Stimulated activated naive CD8-positive, alpha-beta T cell treated with anti-CD3 and anti-CD28 coated beads, Interleukin-15, amount 100 ng/mL, for 72 hours (primary cell): ENCODE measurements at regions not wholly inside any gene's neighbourhood (a gene's known extent, or its start where the extent isn't known, plus 50 kb on each side); places are given as distances from the start of the nearest gene placed in this dataset.

ENCODE experiments used
- ATAC-seq: fragments of 150-1000 bp; cut with Tn5 transposase; 2 replicates; pipeline ENCODE4 v1.10.0; 2021; ENCODE audit warnings: mild to moderate bottlenecking, moderate library complexity
- DNase-seq, 2 donors: peaks; one replicate each; pipeline ENCODE4 v3.0.0; 2021 to 2022
- H3K27ac Mint-ChIP-seq, 2 donors: one replicate each; pipeline ENCODE4 v1.8.0; 2022; ENCODE audit warnings: mild to moderate bottlenecking in 2 of 2, mixed read lengths in 2 of 2, moderate library complexity in 2 of 2
- H3K27me3 Mint-ChIP-seq: one replicate; pipeline ENCODE4 v1.8.0; 2022; ENCODE audit warnings: mixed read lengths
- H3K4me1 Mint-ChIP-seq: one replicate; pipeline ENCODE4 v1.8.0; 2022; ENCODE audit warnings: mild to moderate bottlenecking, mixed read lengths
- H3K4me3 Mint-ChIP-seq, 2 donors: one replicate each; pipeline ENCODE4 v1.8.0; 2022; ENCODE audit warnings: mild to moderate bottlenecking in 2 of 2, mixed read lengths in 2 of 2, moderate library complexity in 1 of 2
- H3K9me3 Mint-ChIP-seq, 2 donors: one replicate each; pipeline ENCODE4 v1.8.0; 2022; ENCODE audit warnings: mixed read lengths in 2 of 2

DNA sequence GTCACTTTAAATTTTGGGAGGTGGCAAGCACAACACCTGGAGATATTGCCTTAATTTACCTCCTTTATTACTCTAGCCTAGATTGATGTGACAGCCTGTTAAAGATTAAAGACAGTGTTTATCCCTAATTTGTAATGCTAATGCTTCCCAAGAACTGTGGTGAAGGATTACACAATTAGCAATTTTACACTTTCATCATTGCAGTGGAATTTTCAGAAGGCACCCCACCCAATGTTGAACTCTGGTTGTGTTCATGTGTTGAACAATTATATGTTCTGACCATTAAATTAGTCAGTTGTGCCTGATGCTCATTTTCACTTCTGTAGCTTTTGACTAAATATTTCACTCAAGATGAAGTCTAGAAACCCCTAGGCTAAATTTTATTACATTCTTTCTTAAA lies 317.1 kb upstream of the CWC22 start:
- no peaks in the 10 kb centered on the region for H3K27me3 Mint-ChIP-seq

DNA sequence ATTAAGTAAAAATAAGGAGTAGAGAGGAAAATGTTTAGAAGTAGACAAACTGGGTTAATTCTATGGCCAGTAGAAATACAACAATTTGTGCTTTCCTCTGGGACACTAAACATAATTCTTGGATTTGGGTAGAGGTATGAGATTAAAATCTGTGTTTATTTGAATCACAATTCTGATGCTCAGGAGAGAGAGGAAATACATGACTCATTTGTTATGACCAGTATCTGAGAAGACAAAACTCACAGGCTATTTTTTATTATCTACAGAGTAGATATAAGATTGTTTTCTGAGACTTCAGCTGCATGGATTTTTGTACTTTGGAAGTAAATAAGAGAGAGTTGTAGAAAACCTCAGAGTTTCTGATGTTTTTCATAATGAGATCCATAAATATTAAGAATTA lies 315.7 kb upstream of the CWC22 start:
- no peak for ATAC-seq
- H3K4me1 Mint-ChIP-seq, result no peaks in the 10 kb centered on the region
- no peaks in the 10 kb centered on the region for H3K27me3 Mint-ChIP-seq
- H3K9me3 Mint-ChIP-seq, result peaks cover 0 to 5% of the 10 kb centered on the region in 2 donors
- no peak overlapping the region for H3K27ac Mint-ChIP-seq
- DNase-seq, result no peak
- no peak overlapping the region for H3K4me3 Mint-ChIP-seq

More for the DNA sequence above, 317.1 kb upstream of the CWC22 start:
- H3K27ac Mint-ChIP-seq, result no peak overlapping the region
- DNase-seq (no peak), ATAC-seq (no peak)
- H3K4me1 Mint-ChIP-seq, result no peaks in the 10 kb centered on the region
- peaks cover 0 to 5% of the 10 kb centered on the region in 2 donors for H3K9me3 Mint-ChIP-seq
- H3K4me3 Mint-ChIP-seq, result no peak overlapping the region

DNA sequence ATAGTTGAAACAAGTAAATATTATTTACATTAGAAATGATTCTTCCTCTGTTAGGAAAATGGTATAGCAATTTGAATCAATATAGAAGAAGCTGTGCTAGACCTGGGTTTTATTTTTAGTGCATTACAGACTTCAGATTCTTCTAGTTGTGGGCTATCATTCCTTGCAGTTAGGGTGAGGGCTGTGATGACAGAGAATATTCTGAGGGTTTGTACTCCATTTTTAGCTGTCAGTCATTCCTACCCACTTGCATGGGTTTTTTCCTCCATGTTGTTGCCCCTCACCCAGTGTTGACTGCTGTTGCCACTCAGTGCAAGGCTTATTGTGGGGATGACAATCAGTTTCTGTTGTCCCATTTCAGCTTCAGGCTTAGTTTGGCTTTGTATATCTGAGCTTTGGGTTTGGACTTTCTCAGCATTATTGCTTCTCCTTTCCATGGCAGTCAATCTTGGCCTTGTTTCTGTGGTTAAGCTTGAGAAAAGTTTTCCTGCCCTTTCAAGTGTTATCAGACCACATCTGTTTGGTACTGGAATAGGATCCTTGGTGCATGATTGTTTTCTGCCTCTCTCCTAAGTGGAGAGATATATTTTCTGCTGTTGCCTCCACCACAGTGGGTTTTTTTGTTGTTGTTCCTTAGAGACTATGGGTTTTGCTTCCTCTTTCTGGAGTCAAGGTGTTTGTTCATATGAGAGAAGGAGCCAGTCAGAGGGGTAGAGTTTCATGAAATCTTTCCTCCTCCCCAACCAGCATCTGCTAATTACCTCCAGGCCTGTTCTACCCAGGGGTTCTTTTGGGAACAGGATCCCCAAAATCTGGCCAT lies 312.7 kb upstream of the CWC22 start:
- no peak for DNase-seq

DNA sequence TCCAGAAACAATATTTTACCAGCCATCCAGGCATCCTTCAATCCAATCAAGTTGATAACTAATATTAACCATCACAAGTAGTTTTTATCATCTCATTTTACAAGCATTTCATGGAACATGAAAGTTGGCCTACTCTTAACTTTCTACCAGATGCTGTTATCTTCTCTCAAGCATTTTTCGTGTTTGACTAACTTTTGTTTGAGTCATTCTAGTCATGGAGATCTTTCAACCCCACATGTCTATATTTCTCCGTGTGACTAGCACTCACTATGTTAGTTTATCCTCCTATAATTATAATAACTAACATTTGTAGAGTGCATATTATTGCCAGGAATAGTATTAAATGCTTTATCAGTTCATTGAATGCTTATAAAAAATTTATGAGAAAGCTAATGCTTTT lies 307.0 kb upstream of the CWC22 start:
- no peaks in the 10 kb centered on the region for H3K4me1 Mint-ChIP-seq
- DNase-seq (no peak), ATAC-seq (no peak)
- H3K27ac Mint-ChIP-seq, result no peak overlapping the region
- H3K9me3 Mint-ChIP-seq, result no peaks in the 10 kb centered on the region
- H3K4me3 Mint-ChIP-seq, result no peak overlapping the region
- H3K27me3 Mint-ChIP-seq, result no peaks in the 10 kb centered on the region

More for the DNA sequence above, 312.7 kb upstream of the CWC22 start:
- no peak overlapping the region for H3K4me3 Mint-ChIP-seq
- no peak overlapping the region for H3K27ac Mint-ChIP-seq
- H3K27me3 Mint-ChIP-seq, result no peaks in the 10 kb centered on the region
- ATAC-seq, result no peak
- no peaks in the 10 kb centered on the region for H3K4me1 Mint-ChIP-seq
- peaks cover 0 to 5% of the 10 kb centered on the region in 2 donors for H3K9me3 Mint-ChIP-seq

DNA sequence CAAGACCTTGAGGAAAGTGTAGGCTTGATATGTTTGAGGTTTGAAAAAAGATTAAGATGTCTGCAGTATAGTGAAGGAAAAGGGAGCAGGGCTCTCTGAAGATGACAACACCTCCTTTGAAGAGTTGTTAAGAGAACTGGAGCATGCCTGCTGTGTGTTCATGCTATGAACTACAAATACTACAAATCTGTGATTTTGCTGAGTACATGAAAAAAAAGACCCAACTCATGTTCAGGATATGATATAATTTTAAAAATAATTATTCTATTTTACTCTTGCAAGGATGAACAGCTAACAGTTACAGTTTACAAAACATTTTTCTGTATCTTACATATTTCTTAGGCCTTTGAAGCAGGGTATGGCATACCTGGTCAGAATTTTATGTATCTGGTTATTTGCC lies 305.4 kb upstream of the CWC22 start:
- Mint-ChIP-seq H3K27ac (no peak overlapping the region), H3K27me3 (no peaks in the 10 kb centered on the region), H3K9me3 (no peaks in the 10 kb centered on the region), H3K4me3 (no peak overlapping the region), H3K4me1 (no peaks in the 10 kb centered on the region)
- DNase-seq (no peak), ATAC-seq (no peak)

DNA sequence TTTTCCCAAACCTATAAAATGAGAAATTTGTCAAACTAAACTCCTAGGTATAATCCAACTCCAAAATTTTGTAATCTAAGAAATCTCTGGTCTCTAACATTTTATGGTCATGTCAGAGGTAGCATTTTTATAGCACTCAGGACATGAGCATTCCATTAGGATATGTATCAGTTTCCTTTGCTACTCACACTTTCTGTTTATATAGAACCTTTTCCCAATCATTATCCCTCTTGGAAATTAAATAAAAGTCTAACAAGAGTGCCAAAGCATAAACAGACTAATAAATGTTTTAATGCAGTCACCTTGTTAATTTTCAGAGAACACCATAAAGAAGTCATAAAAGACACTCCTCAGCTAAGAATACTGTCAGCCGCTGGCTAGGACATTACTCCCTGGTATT lies 300.0 kb upstream of the CWC22 start:
- DNase-seq (no peak), ATAC-seq (no peak)
- Mint-ChIP-seq H3K9me3 (no peaks in the 10 kb centered on the region), H3K27ac (no peak overlapping the region), H3K4me1 (no peaks in the 10 kb centered on the region), H3K27me3 (no peaks in the 10 kb centered on the region), H3K4me3 (no peak overlapping the region)

DNA sequence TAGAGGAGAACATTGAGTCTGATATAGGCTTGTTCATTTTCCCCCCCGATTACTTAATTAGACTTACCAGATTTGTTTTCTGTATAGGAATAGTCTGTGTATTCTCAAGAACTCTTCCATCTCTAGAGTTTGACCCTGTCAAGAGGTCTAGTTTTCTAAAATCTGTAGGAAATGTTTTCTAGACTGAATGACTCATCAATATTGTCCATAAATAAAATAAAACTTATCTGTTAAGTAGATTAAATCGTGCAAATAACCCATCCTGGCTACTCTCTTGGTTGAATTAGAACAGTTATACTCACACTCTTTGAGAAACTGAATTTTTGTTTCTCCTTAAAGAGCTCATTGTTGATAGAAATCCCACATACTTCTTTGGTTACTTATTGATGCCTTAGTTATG lies 299.2 kb upstream of the CWC22 start:
- no peaks in the 10 kb centered on the region for H3K27me3 Mint-ChIP-seq
- H3K4me1 Mint-ChIP-seq, result no peaks in the 10 kb centered on the region
- DNase-seq (no peak), ATAC-seq (no peak)
- no peak overlapping the region for H3K27ac Mint-ChIP-seq
- H3K4me3 Mint-ChIP-seq, result no peak overlapping the region
- peaks cover 4 to 7% of the 10 kb centered on the region in 2 donors for H3K9me3 Mint-ChIP-seq

DNA sequence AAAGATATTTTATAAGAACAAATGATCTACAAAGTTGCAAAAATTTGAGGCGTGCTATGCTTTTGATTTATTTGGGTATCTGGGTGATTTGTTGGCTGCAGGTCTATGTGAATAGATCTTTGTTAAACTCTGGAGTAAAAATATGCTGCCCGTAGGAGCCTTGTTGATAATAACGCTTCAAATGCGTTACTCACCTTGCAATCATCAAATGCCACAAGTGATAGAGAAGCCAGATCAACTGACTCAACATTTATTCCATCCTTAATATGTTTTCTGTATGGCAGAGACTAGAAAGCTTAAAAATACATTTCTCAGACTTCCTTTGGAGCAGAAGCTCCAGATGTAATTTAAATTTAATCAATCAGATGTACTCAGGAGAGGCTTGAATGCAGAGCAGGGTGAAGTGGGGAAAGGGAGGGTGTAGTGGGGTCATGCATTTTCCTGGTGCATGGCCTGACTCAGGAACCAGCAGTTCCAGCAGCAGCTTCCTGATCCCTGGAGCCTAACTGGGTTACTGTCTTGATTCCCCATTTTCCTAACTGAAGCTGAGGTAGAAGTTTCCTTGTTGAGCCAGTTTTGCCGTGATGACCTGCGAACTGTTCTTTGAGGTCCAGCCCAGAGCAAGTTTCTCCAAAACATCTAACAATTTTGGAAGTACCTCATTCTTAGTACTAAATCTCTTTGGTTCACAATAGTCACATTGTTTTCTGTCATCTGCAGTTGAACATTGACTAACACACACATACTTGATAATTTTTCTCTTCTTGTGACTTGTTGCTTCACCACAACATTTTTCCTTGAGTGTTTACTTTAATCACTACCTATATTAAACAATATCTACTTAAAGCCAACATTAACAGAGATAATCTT lies 284.7 kb upstream of the CWC22 start:
- DNase-seq, result no peak
- ATAC-seq, result no peak

DNA sequence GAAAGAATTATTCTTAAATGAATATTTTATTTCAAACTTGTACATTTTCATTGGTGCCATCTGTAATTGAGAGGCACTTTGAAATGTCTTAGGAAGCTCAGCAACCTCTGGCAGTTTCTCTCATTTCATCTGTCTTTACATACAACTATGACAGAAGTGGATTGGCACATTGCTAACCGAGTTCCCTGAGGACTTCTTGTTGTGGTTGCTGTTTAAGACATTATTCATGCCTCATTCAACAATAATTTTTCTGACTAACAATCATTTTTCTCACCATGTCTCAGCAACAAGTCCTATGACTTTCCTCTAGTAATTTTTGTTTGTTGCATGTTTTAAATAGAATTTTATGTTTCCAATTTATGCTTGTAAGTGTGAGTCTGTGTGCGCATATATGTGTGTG lies 284.0 kb upstream of the CWC22 start:
- Mint-ChIP-seq H3K4me3 (no peak overlapping the region), H3K27ac (no peak overlapping the region), H3K27me3 (no peaks in the 10 kb centered on the region), H3K4me1 (no peaks in the 10 kb centered on the region), H3K9me3 (peaks cover 0 to 5% of the 10 kb centered on the region in 2 donors)
- no peak for ATAC-seq
- no peak for DNase-seq

More for the DNA sequence above, 284.7 kb upstream of the CWC22 start:
- no peaks in the 10 kb centered on the region for H3K27me3 Mint-ChIP-seq
- H3K4me3 Mint-ChIP-seq, result no peak overlapping the region
- H3K27ac Mint-ChIP-seq, result no peak overlapping the region
- no peaks in the 10 kb centered on the region for H3K4me1 Mint-ChIP-seq
- H3K9me3 Mint-ChIP-seq, result peaks cover 0 to 5% of the 10 kb centered on the region in 2 donors

DNA sequence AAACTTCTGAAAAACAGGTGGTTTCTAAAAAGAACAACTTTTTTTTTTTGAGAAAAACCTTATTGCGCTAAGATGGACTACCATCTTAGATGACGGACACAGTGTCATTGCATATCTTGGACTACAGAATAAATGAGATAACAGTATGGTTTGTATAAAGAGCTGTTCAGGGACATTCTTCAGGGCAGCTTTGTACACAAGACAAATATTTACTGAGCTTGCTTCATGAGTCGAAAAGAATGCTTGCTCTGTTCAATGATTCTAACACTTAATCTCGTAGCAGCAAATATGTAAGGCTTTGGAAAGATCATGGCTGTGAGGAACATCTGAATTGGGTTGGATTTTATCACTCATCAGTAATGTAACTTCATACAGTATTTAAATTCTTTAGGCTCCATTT lies 282.5 kb upstream of the CWC22 start:
- no peak for DNase-seq
- H3K27me3 Mint-ChIP-seq, result no peaks in the 10 kb centered on the region
- ATAC-seq, result no peak
- no peak overlapping the region for H3K27ac Mint-ChIP-seq
- H3K4me3 Mint-ChIP-seq, result no peak overlapping the region
- peaks cover 0 to 5% of the 10 kb centered on the region in 2 donors for H3K9me3 Mint-ChIP-seq
- no peaks in the 10 kb centered on the region for H3K4me1 Mint-ChIP-seq

DNA sequence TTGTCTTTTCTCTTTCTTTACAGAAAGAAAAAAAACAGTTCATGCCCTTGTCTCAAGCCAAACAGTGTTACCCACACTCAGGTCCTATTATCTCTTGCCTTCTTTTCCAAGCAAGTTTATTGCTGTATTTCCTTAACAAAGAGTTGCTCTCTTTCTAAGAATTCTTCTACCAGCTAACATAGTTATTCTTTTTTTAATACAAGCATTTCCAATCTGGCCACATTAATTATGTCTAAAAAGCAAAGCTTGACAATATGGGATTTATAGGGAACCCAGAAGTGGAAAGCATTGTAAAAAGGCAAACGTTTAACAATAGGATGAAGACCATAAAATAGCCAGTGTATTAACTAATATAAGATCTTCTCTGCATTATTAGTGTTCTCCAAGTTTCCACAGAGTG lies 272.5 kb upstream of the CWC22 start:
- no peak overlapping the region for H3K4me3 Mint-ChIP-seq
- ATAC-seq (no peak), DNase-seq (no peak)
- no peaks in the 10 kb centered on the region for H3K27me3 Mint-ChIP-seq
- H3K4me1 Mint-ChIP-seq, result no peaks in the 10 kb centered on the region
- peaks cover 0 to 7% of the 10 kb centered on the region in 2 donors for H3K9me3 Mint-ChIP-seq
- no peak overlapping the region for H3K27ac Mint-ChIP-seq

DNA sequence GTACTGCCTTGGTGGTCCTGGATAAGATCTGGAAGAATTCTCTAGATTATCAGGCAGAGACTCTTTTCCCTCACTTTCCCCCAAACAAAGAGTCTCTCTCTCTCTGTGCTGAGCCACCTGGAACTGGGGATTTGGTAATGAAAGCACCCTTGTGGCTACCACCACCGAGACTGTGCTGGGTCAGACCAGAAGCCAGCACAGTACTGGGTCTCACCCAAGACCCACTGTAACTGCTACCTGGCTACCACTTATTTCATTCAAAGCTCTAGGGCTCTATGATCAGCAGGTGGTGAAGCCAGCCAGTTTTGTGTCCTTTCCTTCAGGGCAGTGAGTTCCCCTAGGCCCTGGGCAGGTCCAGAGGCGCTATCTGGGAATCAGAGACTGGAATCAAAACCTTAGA lies 269.6 kb upstream of the CWC22 start:
- no peak overlapping the region for H3K4me3 Mint-ChIP-seq
- H3K4me1 Mint-ChIP-seq, result no peaks in the 10 kb centered on the region
- H3K27ac Mint-ChIP-seq, result no peak overlapping the region
- ATAC-seq, result no peak
- no peaks in the 10 kb centered on the region for H3K27me3 Mint-ChIP-seq
- DNase-seq, result no peak
- peaks cover 7 to 8% of the 10 kb centered on the region in 2 donors for H3K9me3 Mint-ChIP-seq

DNA sequence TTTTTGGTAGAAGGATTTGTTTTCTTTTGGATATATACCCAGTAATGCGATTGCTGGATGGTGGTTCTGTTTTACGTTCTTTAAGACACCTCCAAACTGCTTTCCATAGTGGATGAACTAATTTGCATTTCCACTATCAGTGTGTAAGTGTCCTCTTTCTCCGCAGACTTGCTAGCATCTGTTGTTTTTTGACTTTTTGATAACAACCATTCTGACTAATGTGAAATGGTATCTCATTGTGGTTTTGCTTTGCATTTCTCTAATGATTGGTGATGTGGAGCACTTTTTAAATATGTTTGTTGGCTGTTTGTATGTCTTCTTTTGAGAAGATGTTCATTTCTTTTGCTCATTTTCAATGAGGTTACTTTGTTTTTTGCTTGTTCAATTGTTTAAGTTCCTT lies 260.9 kb upstream of the CWC22 start:
- peaks cover 0 to 5% of the 10 kb centered on the region in 2 donors for H3K9me3 Mint-ChIP-seq
- DNase-seq (no peak), ATAC-seq (no peak)
- no peak overlapping the region for H3K27ac Mint-ChIP-seq
- no peaks in the 10 kb centered on the region for H3K4me1 Mint-ChIP-seq
- no peaks in the 10 kb centered on the region for H3K27me3 Mint-ChIP-seq
- H3K4me3 Mint-ChIP-seq, result no peak overlapping the region

DNA sequence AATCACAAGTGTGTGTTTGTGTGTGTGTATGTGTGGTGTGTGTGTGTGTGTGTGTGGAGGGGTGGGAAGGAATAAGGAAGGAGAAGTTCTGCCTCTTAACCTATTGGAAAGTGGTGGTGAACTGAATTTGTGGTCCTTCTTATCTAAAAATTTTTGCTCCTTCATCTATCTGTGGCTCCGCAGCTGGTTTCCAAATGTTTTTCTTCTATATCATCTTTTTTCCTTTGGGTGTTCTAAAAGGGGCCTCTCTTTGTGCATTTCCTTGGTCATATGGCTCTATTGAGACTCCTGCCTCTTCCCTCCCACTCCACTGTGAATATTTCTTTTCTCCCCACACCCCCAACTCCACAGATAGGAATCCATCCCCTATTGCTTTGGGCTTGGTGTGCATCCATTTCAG lies 254.9 kb upstream of the CWC22 start:
- no peak for ATAC-seq
- no peaks in the 10 kb centered on the region for H3K9me3 Mint-ChIP-seq
- H3K4me1 Mint-ChIP-seq, result no peaks in the 10 kb centered on the region
- no peak overlapping the region for H3K27ac Mint-ChIP-seq
- no peaks in the 10 kb centered on the region for H3K27me3 Mint-ChIP-seq
- no peak overlapping the region for H3K4me3 Mint-ChIP-seq
- no peak for DNase-seq

DNA sequence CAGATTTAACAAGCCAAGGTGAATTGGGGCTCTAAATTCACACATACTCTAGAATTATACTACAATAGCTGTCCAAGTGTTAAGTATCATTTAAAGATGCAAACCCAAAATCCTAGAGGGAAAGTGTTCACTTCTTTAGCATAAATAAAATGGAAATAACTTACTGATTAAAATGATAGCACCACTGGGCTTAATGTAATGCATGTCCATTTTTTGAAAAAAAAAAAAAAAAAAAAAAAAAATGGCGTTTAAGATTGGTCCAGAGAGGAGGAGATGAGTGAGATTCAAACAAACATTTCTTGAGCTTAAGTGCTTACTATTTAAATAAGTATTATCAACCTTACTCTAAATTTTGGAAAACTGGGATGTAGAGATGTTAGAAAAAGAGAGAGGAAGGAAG lies 251.5 kb upstream of the CWC22 start:
- DNase-seq, result no peak
- Mint-ChIP-seq H3K4me1 (no peaks in the 10 kb centered on the region), H3K9me3 (peaks cover 0 to 4% of the 10 kb centered on the region in 2 donors), H3K27ac (no peak overlapping the region), H3K27me3 (no peaks in the 10 kb centered on the region), H3K4me3 (no peak overlapping the region)
- ATAC-seq, result no peak

DNA sequence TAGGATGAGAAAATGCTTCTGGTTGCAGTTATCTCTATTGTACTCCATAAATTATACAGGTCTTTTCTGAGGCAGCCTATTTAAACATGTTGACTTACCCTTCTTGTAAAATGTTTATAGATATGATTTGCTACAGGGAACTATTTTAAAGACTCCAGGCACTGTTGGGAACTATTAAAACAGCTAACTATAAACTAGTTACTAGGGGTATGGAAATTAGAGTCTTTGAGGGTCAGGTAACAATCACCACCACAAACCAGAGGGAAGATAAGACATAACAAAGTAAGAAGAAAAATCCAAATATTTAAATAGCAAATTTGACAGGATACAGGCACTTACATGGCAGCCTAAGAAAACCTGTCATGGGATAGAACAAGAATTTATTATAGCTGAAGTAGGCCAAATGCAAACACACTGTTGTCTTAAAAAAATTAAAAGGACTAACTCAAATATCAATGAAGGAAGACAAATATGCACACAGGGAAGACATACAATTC lies 251.0 kb upstream of the CWC22 start:
- Mint-ChIP-seq H3K9me3 (peaks cover 0 to 5% of the 10 kb centered on the region in 2 donors), H3K27me3 (no peaks in the 10 kb centered on the region), H3K27ac (no peak overlapping the region), H3K4me3 (no peak overlapping the region), H3K4me1 (no peaks in the 10 kb centered on the region)
- DNase-seq, result no peak
- ATAC-seq, result no peak
